ENCODE measurements at regions not wholly inside any gene's neighbourhood (a gene's known extent, or its start where the extent isn't known, plus 50 kb on each side); places are given as distances from the start of the nearest gene placed in this dataset.

- TF ChIP-seq CTCF (IDR thresholded peaks at IDR 0.05): no peak
- TF ChIP-seq POLR2AphosphoS5 (IDR thresholded peaks at IDR 0.05; ENCODE audit: low read depth, low read length): no peak
Observed at GRCh38 chr4:41430792-41431191, 107.2 kb upstream of the LIMCH1 start.

All from Panc1 (cell line).